Stimulated activated naive CD4-positive, alpha-beta T cell treated with Interleukin-2 at 50 U/mL for 16 hours (primary cell): ENCODE measurements at regions not wholly inside any gene's neighbourhood (a gene's known extent, or its start where the extent isn't known, plus 50 kb on each side); places are given as distances from the start of the nearest gene placed in this dataset.

Experiments
- DNase-seq: peaks from one replicate; lab custom pipeline; 2025; lab: John Stamatoyannopoulos, UW

DNA sequence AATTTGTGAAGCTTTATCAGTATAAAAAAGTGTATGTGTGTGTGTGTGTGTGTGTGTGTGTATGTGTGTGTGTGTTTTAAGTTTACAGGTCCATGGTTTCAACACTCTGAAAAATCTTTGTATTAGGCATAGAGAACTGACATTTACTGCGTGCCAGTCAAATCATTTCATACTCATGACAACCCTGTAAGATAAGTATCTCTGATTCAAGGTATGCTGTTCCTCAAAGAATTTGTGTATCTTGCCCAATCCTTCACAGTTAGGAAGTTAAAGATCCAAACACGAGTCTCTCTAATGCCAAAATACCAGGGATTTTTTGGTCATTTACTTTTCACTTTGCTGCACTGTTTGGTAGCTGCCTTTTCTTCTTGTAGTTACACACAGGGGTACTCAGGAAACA is 1121.3 kb upstream of the AUTS2 start:
- DNase-seq: no peak

DNA sequence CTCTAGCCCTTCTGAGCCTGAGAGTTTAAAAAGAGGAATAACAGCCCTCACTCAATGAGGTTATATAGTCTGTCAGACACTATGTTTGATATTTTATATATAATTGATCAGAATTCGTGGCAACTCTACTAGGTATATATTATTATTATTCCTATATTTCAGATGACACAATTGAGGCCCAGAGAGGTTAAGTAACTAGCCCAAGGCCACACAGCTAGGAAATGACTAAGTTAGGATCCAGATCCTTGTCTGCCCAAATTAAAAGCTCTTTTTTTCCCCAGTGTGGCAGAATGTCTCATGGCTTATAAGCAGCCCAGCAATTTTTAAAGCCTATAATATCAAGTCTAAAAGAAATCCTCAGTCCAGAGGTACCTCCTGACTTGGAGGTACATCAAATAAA is 1119.9 kb upstream of the AUTS2 start:
- no peak for DNase-seq

DNA sequence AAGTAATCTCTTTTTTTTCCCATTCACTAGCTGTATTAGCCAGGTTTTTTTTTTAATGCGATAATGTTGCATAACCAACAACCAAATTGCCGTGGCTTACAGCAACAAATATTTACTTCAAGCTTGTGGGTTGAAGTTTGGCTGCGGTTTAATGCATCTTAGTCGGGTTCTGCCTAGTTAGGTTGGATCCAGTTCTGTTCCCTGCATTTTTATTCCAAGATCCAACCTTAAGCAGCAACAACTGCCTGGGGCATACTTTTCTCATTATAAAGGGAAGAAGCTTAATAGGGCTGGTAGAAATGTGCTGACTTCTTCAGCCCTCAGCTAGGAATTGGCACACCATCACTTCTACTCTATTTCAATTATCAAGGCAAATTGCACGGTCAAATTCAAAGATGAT is 1115.5 kb upstream of the AUTS2 start:
- no peak for DNase-seq

DNA sequence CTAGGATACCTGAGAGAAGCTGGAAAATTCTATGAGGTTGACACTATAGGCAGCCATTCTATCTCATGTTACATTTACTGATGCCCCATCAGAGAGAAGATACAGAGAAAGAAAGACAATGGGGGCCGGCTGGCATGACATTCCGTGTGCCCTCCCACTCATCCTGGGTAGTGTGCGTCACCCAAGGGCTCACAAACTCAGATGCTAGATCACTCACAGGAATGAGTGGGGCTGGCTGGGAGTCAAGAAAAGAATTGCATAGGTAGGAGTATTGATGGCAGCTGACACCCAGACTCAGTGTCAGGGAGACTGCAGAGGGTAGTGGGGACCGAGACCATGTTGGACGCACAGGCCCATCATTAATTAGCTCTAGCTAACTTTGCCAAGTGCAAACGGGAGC is 1113.5 kb upstream of the AUTS2 start:
- no peak for DNase-seq

DNA sequence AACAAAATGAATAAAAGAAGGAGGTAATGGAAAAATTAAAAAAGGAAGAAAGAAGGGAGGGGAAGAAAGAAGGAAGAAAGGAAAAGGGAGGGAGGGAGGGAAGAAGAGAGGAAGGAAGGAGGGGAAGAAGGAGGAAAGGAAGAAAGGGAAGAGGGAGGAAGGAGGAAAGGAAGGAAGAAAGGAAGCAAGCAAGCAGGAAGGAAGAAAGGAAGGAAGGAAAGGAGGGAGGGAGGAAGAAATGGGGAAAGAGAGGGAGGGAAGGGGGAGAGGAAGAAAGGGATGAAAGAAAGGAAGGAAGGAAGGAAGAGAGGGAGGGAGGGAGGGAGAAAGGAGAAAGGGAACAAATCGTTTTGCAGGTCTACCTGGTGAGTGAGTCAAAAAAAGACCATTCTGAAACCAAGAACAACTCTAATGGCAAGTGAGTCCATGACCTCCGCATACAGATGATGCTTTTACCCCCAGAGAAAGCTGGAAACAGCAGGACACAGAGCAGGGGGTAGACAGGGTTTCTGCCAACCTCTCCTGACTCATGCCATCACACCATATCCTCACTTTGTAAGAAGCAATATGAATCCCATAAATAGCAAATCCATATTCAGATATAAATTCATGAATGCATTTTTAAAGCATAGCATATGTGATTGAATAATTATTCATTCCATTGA is 1112.9 kb upstream of the AUTS2 start:
- no peak for DNase-seq

DNA sequence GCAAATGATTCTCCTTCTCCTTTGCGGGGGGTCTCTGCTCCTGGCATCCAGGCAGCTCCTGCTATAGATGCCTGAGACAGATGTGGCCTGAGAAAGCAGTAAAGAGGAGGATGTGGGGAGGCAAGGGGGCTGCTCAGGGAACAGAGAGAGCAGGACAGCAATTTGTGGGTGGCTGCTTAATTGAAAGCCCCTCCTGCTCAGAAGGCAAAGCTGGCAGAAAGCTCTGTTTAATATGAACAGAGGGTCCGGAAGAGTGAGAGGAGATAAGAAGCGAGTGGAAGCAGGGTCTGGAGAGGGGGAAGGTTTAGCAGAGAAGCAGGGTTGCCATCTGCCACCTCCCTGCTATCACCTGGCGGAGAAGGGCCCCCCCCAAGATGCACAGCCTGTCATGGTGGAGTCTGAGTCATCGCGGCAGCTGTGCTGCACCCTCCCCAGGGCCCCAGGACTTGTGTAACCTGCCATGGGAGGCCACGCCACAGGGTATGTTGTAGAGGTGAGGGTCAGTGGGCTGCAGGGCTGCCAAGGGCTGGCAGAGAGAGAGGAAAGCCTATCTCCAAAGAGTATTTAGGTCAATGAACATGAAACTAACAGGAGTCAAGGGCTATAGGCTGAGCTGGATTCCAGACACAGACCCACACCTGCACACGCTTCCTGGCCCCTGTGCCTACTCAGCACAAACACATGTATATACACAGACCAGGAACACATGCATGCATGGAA is 1109.8 kb upstream of the AUTS2 start:
- no peak for DNase-seq

DNA sequence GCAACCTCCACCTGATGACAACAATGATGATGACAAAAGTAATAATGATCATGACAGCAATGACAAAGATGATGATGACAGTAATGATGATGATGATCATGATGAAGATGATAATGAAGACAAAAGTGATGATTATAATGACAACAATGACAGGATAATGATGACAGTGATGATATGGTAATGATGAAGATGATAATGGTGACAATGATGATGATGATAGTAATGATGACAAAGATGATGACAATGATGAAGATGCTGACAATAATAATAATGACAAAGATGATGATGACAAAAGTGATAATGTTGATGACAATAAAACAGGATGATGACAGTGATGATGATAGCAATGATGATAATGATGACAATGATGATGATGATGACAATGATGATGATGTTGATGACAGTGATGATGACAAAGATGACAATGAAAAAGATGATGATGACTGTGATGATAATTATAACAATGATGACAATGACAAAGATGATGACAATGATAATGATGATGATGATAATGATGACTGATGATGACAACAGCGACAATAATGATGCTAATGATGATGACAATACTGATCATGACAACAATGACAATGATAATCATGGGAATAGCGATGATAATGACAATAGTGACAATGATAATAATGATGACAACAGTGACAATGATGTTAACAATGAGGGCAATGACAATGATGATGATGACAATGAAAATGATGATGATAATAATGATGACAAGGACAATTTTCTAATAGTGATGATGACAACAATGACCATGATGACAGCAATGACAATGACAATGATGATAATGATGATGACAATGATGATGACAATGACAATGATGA is 1106.5 kb upstream of the AUTS2 start:
- no peak for DNase-seq

DNA sequence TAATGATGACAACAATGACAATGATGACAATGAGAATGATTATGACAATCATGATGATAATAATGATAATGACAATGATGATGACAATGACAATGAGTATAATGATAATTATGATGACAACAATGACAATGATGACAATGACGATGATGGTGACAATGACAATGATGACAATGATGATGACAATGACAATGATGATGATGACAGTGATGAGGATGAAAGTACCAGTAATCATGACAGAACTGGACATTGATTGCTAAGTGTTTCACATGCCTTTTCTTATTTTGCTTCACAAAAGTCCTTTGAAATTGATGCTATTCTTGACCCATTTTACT is 1106.0 kb upstream of the AUTS2 start:
- no peak for DNase-seq

DNA sequence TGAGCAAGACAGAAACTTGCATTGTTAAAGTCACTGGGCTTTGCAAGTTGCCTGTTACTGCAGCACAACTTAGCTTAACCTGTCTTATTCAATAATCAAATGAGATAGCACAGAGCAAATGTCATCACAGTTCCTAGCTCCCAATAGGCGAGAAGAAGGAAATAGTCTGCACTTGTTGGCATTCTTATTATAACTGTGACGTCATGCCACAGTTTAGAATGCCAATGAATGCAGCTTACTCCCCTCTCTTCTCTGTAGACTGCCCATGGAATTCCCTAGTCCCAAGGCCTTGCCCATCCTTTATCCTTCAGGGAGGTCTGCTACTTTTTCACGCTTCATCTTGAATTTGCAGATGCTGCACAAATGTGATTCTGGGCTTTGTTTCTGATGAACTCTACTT is 1094.9 kb upstream of the AUTS2 start:
- no peak for DNase-seq

DNA sequence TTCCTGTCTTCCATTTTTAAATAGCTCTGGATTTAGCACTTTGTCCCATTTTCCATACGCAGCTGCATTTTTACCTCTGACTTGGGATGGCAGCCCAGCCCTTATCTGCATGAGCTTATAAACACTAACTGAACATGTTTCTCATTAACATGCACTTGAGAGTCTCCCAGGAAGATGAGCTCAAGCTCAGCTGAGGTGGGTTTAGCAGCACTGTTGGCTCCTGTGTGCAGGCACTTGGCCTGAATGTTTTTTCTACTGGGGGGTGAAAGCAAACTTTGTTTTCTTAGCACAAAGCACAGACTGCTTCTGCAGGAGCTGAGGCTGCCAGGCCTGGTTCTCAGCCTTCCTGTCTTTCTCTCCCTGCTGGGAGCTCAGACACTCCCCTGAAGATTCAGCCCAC is 1093.6 kb upstream of the AUTS2 start:
- DNase-seq: no peak

DNA sequence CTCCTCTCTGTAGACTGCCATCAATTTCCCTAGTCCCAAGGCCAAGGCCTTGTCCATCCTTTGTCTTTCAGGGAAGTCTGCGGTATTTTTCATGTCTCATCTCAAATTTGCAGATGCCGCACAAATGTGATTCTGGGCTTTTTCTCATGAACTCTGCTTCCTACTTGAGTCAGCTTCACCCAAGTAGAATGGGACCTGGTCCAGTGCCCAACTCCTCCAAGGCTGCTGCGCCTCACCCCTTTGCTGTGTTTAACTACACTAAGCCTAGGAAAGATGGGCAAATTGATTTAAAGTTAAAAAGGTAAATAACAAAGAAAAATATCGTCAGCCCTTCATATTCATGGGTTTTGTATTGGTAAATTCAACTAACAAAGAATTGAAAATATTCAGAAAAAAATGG is 1092.6 kb upstream of the AUTS2 start:
- no peak for DNase-seq

DNA sequence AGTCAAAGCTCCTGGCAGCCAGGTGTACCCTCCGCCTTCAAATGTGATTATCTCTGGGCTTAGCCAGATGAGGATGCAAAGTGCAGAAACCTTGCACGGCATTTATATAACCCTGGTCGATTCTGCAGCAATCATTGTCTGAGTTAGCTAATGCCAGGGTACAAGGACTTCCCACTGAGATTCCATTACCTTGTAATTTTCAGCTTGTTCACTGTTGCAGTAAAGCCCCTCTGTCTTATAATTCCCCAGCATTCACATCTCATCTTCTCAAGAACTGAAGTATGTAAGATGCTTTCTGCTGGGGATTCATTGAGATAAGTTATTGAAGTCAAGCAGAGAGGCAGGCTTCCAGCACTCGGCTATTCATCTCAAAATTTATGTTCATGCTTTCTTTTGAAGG is 1090.6 kb upstream of the AUTS2 start:
- DNase-seq: no peak

DNA sequence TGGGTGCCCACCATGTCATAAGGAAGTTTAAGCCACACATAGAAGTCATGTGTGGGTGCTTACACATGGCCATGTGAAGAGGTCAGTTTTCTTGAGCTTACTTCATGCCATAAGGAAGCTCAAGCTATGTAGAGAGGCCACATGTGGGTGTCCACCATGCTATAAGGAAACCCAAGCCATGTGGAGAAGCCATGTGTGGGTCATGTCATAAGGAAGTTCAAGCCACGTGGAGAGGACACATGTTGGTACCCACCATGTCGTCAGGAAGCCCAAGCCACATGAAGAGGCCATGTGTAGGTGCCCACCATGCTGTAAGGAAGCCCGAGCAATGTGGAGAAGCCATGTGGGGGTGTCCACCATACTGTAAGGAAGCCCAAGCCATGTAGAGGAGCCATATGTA is 1089.2 kb upstream of the AUTS2 start:
- DNase-seq: no peak

DNA sequence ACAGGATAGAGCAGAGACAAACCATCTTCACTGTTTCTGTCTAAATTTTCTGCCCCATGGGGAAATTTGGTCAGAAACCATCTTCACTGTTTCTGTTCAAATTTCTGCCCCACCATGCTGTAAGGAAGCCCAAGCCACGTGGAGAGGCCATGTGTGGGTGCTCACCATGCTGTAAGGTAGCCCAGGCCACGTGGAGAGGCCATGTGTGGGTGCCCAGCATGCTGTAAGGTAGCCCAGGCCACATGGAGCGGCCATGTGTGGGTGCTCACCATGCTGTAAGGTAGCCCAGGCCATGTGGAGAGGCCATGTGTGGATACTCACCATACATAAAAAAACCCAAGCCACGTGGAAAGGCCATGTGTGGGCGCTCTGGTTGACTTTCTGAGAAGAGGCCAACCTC is 1088.7 kb upstream of the AUTS2 start:
- DNase-seq: no peak

DNA sequence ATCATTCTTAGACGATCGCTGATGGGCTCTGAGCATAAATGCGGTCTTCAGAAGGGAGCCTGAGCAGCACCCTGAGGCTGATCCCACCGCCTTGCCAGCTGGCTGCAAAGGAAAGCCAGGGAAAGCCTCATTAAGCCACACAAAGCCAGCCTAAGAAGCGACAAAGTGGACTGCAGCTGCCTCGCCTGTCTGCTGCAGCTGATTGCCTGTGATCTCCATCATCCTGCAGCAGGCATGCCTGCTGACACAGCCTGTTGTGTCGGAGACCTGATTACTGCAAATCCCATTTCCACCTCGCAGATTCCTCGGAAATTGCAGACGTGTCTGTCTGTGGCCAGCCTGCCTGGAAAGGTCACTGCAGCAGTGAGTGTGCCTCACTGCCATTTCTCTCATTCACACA is 1087.0 kb upstream of the AUTS2 start:
- DNase-seq: no peak

DNA sequence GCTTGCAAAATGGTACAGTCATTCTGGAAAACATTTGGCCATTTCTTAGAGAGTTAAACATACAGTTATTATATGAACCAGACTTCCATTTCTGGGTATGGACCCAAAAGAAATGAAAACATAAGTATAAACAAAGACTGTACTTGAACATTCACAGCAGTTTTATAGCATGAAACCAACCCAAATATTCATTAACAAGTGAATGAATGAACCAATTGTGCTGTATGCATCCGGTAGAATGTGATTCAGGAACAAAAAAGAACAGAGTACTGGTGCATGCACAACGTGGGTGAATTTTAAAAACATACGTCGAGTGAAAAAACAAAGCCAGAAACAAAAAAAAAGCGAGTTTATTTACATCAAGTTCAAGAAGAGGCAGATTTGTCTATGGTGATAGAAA is 1085.8 kb upstream of the AUTS2 start:
- no peak for DNase-seq

DNA sequence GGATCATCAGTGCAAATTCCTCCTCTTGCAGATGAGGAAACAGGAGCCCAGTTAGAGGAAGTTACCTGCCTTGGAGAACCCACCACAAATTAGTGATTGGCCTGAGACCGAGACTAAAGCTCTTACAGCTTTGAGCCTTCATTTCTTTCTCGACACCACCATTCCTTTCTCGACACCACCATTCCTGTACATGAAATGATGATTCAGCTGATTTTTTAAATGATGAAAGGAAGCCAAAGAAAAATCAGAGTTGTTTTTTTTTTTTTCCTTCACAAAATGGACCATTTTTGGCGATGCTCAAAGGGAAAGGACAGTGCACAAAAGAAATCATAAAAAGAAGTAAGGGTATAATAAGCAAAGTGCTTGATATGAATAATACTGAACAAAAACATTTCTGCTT is 1080.2 kb upstream of the AUTS2 start:
- no peak for DNase-seq

DNA sequence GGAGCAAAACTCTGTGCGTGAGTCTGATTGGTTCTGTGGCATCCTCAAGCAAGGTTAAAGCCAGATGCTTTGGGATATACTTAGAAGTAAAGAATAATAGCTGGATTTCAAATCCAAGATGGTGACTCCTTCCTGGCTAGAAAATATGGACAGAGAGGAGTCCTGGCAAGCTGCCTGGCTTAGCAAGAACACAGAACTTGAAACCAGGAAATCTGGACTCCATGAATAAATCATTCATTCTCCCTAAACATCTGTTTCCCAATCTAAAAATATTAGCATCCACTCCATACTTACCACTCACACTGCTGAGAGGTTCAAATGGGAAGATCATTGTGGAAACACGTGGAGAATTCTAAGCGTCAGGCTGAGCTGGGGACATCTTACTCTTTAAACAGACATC is 1074.1 kb upstream of the AUTS2 start:
- no peak for DNase-seq

DNA sequence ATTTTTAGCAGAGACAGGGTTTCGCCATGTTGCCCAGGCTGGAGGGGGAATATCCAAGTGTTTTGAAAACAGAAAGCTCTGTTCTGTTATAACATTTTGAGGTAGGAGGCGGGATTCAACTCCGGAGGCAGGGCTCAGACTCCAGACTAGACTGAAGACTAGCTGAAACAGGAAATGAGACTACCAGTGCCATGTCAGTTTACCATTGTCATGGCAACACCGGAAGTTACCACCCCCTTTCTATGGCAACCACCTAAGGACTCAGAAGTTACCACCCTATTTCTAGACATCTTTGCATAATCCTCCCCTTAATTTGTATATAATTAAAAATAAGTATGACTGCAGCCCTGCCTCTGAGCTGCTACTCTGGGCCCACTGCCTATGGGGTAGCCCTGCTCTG is 1069.1 kb upstream of the AUTS2 start:
- DNase-seq: no peak

DNA sequence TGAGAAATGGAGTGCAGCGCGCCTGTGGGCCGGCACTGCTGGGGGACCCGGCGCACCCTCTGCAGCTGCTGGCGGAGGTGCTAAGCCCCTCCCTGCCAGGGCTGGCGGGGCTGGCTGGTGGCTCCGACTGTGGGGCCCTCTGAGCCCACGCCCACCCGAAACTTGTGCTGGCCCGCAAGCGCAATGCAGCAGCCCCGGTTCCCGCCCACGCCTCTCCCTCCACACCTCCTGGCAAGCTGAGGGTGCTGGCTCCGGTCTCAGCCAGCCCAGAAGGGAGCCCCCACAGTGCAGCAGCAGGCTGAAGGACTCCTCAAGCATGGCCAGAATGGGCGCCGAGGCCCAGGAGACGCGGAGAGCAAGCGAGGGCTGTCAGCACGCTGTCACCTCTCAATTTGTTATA is 1063.0 kb upstream of the AUTS2 start:
- DNase-seq: no peak

DNA sequence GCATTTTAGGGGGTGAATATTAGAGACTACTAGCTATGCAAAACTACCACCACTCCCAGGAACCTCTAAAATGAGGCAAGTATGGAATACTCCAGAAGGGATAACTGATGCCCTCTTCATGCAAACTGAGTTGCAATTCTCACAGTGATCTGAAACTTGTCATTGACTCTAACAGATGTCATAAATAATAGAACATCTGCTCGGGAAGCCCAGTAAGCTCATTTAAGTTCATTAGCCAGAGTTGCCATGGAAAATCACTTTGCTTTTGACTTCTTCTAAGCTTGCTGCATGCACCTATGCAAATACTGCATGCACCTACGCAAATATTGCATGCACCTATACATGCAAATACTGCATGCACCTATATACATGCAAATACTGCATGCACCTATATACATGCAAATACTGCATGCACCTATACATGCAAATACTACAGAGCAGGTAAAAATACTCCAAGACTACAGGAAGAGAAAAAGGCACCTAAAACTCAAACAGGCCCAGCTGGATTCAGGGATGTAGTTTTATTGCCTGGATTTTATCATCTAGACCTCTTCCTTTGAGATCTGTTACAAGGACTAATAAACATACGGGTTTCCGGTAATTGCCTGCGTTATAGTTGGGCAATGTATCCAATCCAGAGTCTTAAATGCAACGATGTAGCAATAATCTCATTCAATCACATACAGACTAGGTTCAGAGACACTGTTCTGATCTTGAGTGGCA is 1061.1 kb upstream of the AUTS2 start:
- DNase-seq: no peak

DNA sequence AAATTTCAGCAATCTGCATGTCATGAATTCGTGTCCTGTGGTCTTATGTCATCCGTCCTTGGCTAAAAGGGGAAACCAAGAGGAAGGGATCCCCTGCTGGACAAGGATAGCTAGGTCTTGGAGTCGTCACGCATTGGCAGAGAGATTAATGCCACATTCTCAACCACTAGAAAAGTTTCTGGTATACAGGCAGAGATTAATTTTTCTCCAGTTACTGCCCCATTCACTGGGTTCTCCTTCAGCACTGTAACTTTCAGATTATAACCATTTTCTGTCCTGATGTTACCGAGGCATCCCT is 1060.6 kb upstream of the AUTS2 start:
- no peak for DNase-seq

DNA sequence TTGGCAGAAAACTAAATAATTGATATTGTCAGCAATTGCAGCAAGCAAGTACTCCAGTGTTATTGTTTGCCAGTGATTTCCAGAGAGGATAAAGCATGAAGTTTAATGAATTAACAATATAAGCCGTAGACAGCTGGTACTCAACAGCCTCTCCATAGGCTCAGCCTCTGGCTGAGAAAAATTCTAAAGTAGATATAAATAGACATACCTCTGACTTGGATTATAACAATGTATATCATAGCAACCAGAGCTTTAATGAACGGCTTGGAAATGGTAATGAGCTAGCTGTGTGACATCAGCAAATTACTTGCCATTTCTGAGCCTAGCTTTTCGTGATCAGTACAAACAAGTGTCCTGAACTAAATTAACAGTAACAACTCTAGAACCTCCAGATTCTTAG is 1055.4 kb upstream of the AUTS2 start:
- DNase-seq: no peak
